HG03342 (cell line): ENCODE measurements at regions not wholly inside any gene's neighbourhood (a gene's known extent, or its start where the extent isn't known, plus 50 kb on each side); places are given as distances from the start of the nearest gene placed in this dataset.
A peak's percentile ranks its signal among the peaks of the same experiment; 100 is the strongest.
"Not testable (repeated sequence)": the region's sequence is repeated elsewhere in the genome, so short reads cannot be mapped to it uniquely, and the experiment has no call there.

Experiments
- ATAC-seq: cut with Tn5 transposase; IDR thresholded peaks from one replicate; pipeline ENCODE4 v1.9.1; 2021; ENCODE audit warnings: mild to moderate bottlenecking, moderate library complexity; ENCODE audit not compliant: unreplicated experiment

DNA sequence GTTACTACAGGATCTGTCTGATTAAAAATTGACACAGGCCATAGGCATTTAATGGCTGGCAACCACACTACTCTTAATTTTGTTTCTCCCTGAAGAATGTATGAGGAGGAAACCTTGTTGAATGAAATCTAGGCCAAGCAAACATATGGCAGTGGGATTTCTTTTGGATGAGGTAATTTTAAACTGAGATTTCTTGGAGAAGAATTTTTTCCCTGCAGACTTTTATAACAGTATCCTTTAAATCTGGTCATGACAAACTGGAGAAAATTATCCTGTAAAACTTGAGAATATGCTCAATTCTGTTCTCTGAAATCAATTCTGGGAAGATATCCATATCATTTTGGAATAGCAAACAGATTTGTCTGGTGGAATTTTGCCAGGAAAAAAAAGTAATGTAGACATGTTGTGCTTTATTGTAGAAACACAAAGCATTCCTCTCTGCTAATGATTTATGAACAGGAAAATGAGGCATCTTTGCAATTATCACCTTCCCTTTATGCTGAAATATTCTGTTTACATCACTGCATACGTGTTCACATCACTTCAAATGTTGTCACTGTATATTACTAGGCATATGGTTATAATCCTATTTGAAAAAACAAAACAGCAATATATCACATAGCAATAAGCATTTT lies 108.3 kb upstream of the ARSJ start:
- no peak for ATAC-seq

DNA sequence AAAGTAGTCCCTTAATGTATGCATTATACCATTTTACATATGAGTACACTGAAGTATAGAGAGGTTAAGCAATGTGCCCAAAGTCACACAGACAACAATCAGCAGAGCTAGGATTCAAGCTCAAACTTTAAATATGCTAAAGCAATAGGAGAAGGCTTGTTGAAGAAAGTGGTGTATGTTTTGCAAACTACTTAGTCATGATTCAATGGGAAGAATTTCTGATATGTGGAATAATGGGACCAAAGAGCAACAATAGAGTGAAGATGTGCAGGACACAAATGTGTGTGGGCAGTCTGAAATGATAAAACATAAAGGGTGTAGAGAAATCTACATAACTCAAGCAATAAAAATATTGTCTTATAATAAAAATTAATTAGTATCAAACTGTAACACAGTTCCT lies 109.0 kb upstream of the ARSJ start:
- no peak for ATAC-seq

GRCh38 chr4:114091546-114091945 lies 112.1 kb upstream of the ARSJ start:
- no peak for ATAC-seq

DNA sequence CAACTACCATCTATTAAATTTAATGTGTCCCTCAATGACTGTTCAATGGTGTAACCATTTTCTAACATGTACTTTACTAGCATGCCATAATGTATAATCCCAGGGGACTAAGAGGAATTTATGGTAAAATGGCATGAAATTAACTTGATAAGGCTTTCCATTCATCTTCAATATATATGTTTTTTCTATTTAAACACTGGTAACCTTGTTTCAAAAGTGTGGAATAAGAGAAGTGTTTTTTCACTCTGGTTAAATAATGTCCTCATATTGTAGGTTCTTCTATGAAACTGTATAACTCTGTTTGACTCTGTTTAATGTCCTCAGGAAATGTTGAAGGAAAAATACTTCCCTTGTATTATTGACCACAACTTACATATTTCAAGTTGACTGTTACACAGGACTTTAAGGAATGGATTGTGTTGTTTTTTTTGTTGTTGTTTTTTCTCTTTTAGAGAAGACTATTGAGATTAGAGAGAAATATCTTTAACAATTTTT lies 113.8 kb upstream of the ARSJ start:
- ATAC-seq = no peak

GRCh38 chr4:114100288-114101031 lies 121.0 kb upstream of the ARSJ start:
- ATAC-seq = no peak

DNA sequence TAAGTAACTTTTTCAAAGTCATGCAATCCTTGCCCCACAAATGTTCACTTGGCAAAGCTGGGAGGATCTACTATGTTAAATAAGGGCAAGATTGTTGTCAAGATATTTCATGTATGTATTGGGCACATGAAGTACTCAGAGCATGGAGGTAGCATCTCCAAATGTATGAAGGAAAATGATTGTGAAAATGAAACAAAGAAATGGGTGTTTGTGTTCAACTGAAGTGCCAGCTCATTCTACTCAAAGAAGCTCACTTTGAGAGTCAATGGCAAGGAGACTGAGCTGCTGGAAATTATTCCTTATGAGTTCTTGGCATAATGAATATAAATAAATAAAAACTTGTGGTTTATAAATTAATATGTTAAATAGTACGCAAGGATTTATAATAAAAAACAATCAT lies 124.5 kb upstream of the ARSJ start:
- peak; percentile 55 for ATAC-seq

- no peak for ATAC-seq
Observed at GRCh38 chr4:114108869-114109268, 129.4 kb upstream of the ARSJ start.

DNA sequence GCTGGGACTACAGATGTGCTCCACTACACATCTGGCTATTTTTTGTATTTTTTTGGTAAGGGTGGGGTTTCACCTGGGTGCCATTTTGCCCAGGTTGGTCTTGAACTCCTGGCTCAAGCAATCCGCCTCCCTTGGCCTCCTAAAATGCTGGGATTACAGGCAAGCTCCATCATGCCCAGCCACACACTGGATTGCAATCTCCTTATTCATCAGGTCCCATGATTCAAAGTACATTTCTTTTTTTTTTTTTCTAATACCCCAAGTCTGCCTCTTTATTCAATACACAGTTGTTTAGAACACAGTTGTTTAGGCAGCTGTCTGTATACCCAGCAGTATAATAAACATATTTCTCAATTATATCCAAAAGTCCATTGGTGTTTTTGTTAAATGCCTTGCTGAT lies 130.3 kb upstream of the ARSJ start:
- no peak for ATAC-seq

DNA sequence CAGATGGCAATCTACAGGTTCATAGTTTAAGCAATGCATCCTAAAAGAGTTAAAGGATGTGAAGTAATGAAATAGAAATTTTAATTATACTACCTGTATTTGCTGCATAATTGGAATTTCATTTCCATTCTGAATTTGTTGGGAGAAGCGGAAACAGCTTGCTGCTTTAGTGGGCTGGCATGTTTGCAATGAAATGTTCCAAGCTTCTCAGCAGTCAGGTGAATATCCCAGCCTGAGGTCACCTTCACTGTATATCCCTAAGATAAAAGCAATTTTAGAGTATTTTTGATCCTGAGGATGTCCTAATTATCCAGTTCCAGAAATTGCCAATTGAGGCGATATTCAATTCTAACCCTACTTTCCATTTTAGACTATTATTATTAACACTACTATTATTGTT lies 136.1 kb upstream of the ARSJ start:
- no peak for ATAC-seq

DNA sequence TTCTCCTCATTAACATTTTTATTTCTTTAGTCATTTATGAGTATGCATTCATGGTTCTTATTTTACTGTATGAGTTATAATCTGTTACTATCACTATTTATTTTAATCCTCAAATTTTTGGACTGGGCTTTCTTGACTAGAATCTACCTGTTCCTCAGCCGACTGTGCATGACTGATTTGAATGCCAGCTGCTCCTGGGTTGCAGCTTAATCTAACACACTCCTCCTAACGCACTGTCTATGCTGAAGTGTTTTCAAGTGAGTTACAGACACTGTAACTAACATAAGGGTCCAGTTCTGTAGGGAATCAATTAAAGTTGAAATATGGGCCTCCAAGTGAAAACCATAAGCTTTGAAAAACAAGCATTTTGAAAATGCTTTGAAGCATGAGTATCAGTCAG lies 137.4 kb upstream of the ARSJ start:
- no peak for ATAC-seq

- ATAC-seq = no peak
Observed at GRCh38 chr4:114121221-114121620, 141.8 kb upstream of the ARSJ start.

GRCh38 chr4:114132199-114132598 lies 152.8 kb upstream of the ARSJ start:
- ATAC-seq = no peak

DNA sequence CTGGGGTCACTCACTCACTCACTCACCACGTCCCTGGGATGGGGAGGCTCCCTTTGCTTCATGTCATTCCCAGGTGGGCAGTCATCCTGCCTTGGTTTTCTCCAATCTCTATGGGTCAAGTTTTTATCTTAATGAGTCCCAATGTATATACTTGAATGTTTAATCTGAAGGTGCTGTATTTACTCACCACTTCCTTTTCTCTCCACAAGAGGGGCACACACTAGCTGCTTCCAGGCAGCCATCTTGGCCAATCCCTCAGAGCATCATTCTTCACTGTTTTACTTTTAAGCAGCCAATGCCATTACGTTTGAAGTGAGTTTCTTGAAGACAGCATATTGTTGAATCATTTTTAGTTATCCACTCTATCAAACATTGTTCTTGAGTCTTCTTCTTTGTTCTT lies 153.4 kb upstream of the ARSJ start:
- ATAC-seq = peak; percentile 96

DNA sequence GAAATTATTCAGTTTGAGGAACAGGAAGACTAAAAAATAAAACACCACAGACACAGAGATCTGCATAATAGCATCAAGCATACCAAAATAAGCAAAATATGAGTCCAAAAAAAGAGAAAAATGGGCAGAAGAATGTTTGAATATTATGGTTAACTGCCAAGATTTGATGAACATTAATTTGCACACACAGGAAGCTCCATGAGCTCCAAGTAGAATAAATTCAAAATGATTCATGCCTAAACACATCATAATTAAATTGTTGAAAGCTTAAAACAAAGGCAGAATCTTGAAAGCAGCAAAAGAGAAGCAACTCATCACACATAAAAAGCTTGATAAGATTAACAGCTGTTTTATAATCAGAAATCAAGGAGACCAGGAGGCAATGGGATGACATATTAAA lies 156.6 kb upstream of the ARSJ start:
- ATAC-seq = no peak

GRCh38 chr4:114137984-114138383 lies 158.5 kb upstream of the ARSJ start:
- ATAC-seq = no peak

DNA sequence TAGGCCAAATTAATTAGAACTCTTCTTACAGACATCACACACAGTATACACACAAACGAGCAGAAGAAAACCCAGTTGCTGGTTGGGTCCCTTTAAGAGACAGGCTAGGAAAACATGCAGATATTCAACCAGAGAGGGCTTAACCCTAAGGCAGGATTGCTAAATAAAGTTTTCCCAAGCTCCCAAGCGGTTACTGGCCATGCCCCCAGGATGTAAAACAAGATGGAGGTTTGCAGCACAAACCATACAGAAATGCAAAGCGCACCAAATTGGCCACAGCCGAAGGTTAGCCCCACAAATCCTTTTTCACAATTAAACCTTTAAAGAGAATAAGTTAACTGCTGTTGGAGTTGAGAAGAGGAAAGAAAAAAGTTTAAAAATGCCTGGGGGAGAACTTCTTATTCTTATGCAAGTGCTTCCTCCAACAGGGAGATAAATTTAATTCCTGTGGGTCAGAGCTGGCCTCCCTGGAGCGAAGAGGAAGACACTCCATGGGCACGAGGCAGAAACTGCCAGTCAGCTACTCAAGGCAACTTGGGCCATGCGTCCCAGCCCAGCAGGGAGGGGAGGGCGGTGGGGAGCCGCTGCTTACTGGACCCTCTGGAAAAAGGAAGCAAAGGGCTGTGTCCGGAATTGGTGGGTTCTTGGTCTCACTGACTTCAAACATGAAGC lies 167.6 kb upstream of the ARSJ start:
- ATAC-seq = no peak

DNA sequence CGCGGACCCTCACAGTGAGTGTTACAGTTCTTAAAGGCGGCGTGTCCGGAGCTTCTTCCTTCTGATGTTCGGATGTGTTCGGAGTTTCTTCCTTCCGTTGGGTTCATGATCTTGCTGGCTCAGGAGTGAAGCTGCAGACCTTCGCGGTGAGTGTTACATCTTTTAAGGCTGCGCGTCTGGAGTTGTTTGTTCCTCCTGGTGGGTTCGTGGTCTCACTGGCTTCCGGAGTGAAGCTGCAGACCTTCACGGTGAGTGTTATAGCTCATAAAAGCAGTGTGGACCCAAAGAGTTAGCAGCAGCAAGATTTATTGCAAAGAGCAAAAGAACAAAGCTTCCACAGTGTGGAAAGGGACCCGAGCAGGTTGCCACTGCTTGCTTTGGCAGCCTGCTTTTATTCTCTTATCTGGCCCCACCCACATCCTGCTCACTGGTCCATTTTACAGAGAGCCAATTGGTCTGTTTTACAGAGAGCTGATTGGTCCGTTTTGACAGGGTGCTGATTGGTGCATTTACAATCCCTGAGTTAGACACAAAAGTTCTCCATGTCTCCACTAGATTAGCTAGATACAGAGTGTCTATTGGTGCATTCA lies 168.3 kb upstream of the ARSJ start:
- not testable (repeated sequence) for ATAC-seq

GRCh38 chr4:114148372-114149070 lies 169.1 kb upstream of the ARSJ start:
- not testable (repeated sequence) for ATAC-seq

GRCh38 chr4:114156371-114156770 lies 176.9 kb upstream of the ARSJ start:
- ATAC-seq = no peak

DNA sequence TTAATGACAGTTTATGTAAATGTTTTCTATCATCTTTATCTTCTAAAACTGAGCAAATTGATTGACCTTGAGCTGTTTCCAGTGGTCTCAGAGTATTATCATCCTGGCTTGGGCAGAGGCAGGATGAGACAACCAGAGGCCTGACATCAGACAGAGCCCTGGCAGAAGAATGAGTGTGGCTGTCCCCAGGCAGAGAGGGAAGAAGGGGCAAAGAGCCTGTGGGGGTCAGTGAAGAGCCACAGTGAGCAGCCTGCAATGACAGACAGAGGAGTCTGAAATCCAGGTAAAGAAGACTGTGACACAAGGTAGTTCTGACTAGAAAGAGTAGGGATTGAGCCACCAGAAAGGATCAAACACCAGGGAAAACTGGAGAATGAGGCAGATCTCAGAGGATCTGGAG lies 182.4 kb upstream of the ARSJ start:
- no peak for ATAC-seq

- ATAC-seq = no peak
Observed at GRCh38 chr4:114163051-114163450, 183.6 kb upstream of the ARSJ start.
